ENCODE measurements at regions not wholly inside any gene's neighbourhood (a gene's known extent, or its start where the extent isn't known, plus 50 kb on each side); places are given as distances from the start of the nearest gene placed in this dataset.
A peak's percentile ranks its signal among the peaks of the same experiment; 100 is the strongest.
"Not testable (repeated sequence)": the region's sequence is repeated elsewhere in the genome, so short reads cannot be mapped to it uniquely, and the experiment has no call there.

DNA sequence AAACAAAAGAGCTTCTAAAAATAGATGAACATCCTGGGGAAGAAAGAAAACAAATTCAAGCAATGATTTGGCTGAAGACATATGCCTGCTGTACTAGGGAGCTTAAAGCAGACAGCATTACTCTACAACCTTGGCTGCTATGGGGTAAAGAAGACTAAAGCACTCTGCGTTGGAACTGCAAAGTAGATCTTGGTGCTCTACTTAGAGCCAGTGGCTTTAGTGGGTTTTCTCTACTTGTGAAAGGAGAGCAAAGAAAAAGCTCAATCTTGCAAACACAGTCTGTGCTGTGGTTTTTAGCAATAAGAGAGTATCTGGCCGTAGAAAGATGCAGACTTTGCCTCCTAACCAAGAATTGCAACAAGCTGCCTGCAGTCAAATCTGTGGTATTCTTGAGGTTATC lies 334.7 kb upstream of the NDST3 start:
- no peak overlapping the region for H3K27ac ChIP-seq
- no peak overlapping the region for H3K4me3 ChIP-seq (ENCODE audit: low read depth, low read length)
- no peak for TF ChIP-seq CTCF (IDR thresholded peaks at IDR 0.05; ENCODE audit: low read depth, low read length, missing control alignments)
- in situ Hi-C loops (cut with HindIII; ENCODE audit: low pct_ligation_motif_present, low sequenced_read_pairs) = no loop called here
- no peaks in the 10 kb centered on the region for H3K27me3 ChIP-seq (replicated peaks)
- no peaks in the 10 kb centered on the region for H3K36me3 ChIP-seq (replicated peaks)
- DNase-seq = no peak

DNA sequence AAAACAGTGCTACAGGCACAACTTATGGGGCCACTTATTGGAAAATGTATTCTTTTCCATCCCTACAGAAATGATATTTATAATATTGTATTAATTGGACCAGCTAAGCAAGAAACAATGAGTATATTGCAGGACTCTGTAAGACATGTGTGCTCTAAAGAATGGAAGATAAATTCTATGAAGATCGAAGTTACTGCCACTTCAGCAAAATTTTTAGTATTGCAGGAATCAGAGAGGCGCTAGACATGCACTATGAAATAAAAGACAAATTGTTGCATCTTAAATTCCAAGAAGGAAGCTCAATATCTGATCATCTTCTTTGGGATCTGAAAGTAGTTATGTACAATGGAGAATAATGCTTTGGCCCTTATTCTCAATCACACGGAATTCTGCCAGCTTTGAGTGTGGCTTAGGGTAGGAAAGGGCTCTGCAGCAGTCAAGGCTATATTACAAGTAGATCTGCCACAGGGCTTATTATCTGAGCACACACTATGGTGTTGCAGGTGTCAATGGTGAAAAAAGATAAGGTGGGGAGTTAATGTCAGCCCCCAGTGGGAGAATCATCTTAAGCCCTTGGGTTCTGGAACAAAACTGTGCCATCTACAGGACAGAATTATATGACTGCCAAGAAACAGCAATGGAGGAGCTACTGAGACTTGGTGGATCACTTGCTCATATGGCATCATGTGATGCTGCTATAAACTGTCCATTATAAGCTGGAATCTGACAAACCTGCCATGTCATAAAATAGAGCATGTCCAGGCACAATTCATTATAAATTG lies 334.0 kb upstream of the NDST3 start:
- in situ Hi-C loops (cut with HindIII; ENCODE audit: low pct_ligation_motif_present, low sequenced_read_pairs) = no loop called here
- Histone ChIP-seq H3K27me3 (replicated peaks) (no peaks in the 10 kb centered on the region), H3K36me3 (replicated peaks) (no peaks in the 10 kb centered on the region), H3K27ac (no peak overlapping the region), H3K4me3 (ENCODE audit: low read depth, low read length) (no peak overlapping the region)
- peak; percentile 27 for TF ChIP-seq CTCF (IDR thresholded peaks at IDR 0.05; ENCODE audit: low read depth, low read length, missing control alignments)
- DNase-seq = no peak

GRCh38 chr4:117702353-117702752 lies 331.9 kb upstream of the NDST3 start:
- Histone ChIP-seq H3K36me3 (replicated peaks) (no peaks in the 10 kb centered on the region), H3K27me3 (replicated peaks) (no peaks in the 10 kb centered on the region), H3K27ac (no peak overlapping the region), H3K4me3 (ENCODE audit: low read depth, low read length) (no peak overlapping the region)
- TF ChIP-seq CTCF (IDR thresholded peaks at IDR 0.05; ENCODE audit: low read depth, low read length, missing control alignments) = no peak
- DNase-seq = no peak
- in situ Hi-C loops (cut with HindIII; ENCODE audit: low pct_ligation_motif_present, low sequenced_read_pairs) = no loop called here

GRCh38 chr4:117704721-117705120 lies 329.6 kb upstream of the NDST3 start:
- TF ChIP-seq CTCF (IDR thresholded peaks at IDR 0.05; ENCODE audit: low read depth, low read length, missing control alignments) = no peak

GRCh38 chr4:117740736-117741135 lies 293.6 kb upstream of the NDST3 start:
- in situ Hi-C loops (cut with HindIII; ENCODE audit: low pct_ligation_motif_present, low sequenced_read_pairs) = no loop called here
- H3K27ac ChIP-seq = no peak overlapping the region
- no peak overlapping the region for H3K4me3 ChIP-seq (ENCODE audit: low read depth, low read length)
- H3K36me3 ChIP-seq (replicated peaks) = no peaks in the 10 kb centered on the region
- H3K27me3 ChIP-seq (replicated peaks) = no peaks in the 10 kb centered on the region
- no peak for DNase-seq
- no peak for TF ChIP-seq CTCF (IDR thresholded peaks at IDR 0.05; ENCODE audit: low read depth, low read length, missing control alignments)

More at GRCh38 chr4:117704721-117705120, 329.6 kb upstream of the NDST3 start:
- Histone ChIP-seq H3K27me3 (replicated peaks) (no peaks in the 10 kb centered on the region), H3K4me3 (ENCODE audit: low read depth, low read length) (no peak overlapping the region), H3K36me3 (replicated peaks) (no peaks in the 10 kb centered on the region), H3K27ac (no peak overlapping the region)
- in situ Hi-C loops (cut with HindIII; ENCODE audit: low pct_ligation_motif_present, low sequenced_read_pairs) = no loop called here
- no peak for DNase-seq

GRCh38 chr4:117745379-117745778 lies 288.9 kb upstream of the NDST3 start:
- H3K27ac ChIP-seq; H3K36me3 ChIP-seq (replicated peaks); H3K4me3 ChIP-seq (ENCODE audit: low read depth, low read length); in situ Hi-C loops (cut with HindIII; ENCODE audit: low pct_ligation_motif_present, low sequenced_read_pairs); DNase-seq; H3K27me3 ChIP-seq (replicated peaks): not testable (repeated sequence)
